SU-DHL-6 (cell line): ENCODE measurements at regions not wholly inside any gene's neighbourhood (a gene's known extent, or its start where the extent isn't known, plus 50 kb on each side); places are given as distances from the start of the nearest gene placed in this dataset.

Experiments
- H2AFZ ChIP-seq: fragments of 200-600 bp; sonication (generic); 2 replicates; pipeline ENCODE4 v1.6.1; 2014; ENCODE audit warnings: low read depth, mild to moderate bottlenecking, moderate library complexity, mixed read lengths, antibody characterized with exemption, low read length; ENCODE audit not compliant: severe bottlenecking
- H3F3A ChIP-seq: fragments of 200-600 bp; shearing (Covaris generic); 2 replicates; pipeline ENCODE4 v1.6.0; 2016; ENCODE audit warnings: antibody characterized with exemption, mild to moderate bottlenecking; ENCODE audit not compliant: insufficient read depth
- H3K27ac ChIP-seq: fragments of 200-600 bp; sonication (generic); 2 replicates; pipeline ENCODE4 v1.5.1; 2016; ENCODE audit warnings: low read depth, mild to moderate bottlenecking, low read length, moderate library complexity, mixed read lengths
- H3K27me3 ChIP-seq: fragments of 200-600 bp; sonication (generic), shearing (Covaris generic); 2 replicates; pipeline ENCODE4 v1.6.0; 2014; ENCODE audit warnings: mild to moderate bottlenecking, low read length
- H3K36me3 ChIP-seq: fragments of 200-600 bp; sonication (generic); 2 replicates; pipeline ENCODE4 v1.6.1; 2014; ENCODE audit warnings: mild to moderate bottlenecking, low read length, mixed read lengths
- H3K4me2 ChIP-seq: fragments of 300-600, 200-600 bp; shearing (Covaris generic), sonication (generic); 2 replicates; pipeline ENCODE4 v1.6.0; 2014; ENCODE audit warnings: low read length, low read depth, mild to moderate bottlenecking; ENCODE audit not compliant: poor library complexity, severe bottlenecking
- H3K4me3 ChIP-seq: fragments of 200-600 bp; sonication (generic); 2 replicates; pipeline ENCODE4 v1.5.1; 2014; ENCODE audit warnings: antibody characterized with exemption, low read length, mild to moderate bottlenecking, mixed read lengths; ENCODE audit not compliant: insufficient read depth, poor library complexity, severe bottlenecking
- H3K79me2 ChIP-seq: fragments of 200-600 bp; sonication (generic); 2 replicates; pipeline ENCODE4 v1.6.1; 2014; ENCODE audit warnings: mild to moderate bottlenecking, low read length, moderate library complexity; ENCODE audit not compliant: insufficient read depth
- H3K9ac ChIP-seq: fragments of 200-600 bp; sonication (generic); 2 replicates; pipeline ENCODE4 v1.7.0; 2014; ENCODE audit warnings: mild to moderate bottlenecking, low read length
- H3K9me2 ChIP-seq: fragments of 200-600 bp; sonication (generic); replicated peaks from 2 replicates; pipeline ENCODE4 v1.6.1; 2014; ENCODE audit warnings: low read length; ENCODE audit not compliant: insufficient read depth
- H3K9me3 ChIP-seq: fragments of 200-600 bp; sonication (generic); 2 replicates; pipeline ENCODE4 v1.6.1; 2014; ENCODE audit warnings: low read length, mixed read lengths; ENCODE audit not compliant: insufficient read depth
- H4K20me1 ChIP-seq: fragments of 200-600 bp; sonication (generic); 2 replicates; pipeline ENCODE4 v1.6.1; 2014; ENCODE audit warnings: low read depth, mild to moderate bottlenecking, antibody characterized with exemption, low read length, moderate library complexity, mixed read lengths
- CTCF ChIP-seq: fragments of 200-600 bp; sonication (generic); IDR thresholded peaks from one replicate; pipeline ENCODE4 v1.5.1; 2017; ENCODE audit warnings: antibody characterized with exemption, mild to moderate bottlenecking, low read length, moderate library complexity; ENCODE audit not compliant: insufficient read depth, poor library complexity, severe bottlenecking
- EZH2phosphoT487 ChIP-seq: fragments of 200-600 bp; sonication (generic), shearing (Covaris generic); conservative IDR thresholded peaks from 2 replicates; pipeline ENCODE4 v1.6.1; 2018; ENCODE audit warnings: mild to moderate bottlenecking, antibody characterized with exemption, low read length, moderate library complexity, mixed read lengths

- Histone ChIP-seq H4K20me1 (no peaks in the 10 kb centered on the region), H2AFZ (no peak overlapping the region), H3K36me3 (no peaks in the 10 kb centered on the region), H3K4me2 (no peak overlapping the region), H3K9me3 (no peaks in the 10 kb centered on the region), H3K27me3 (no peaks in the 10 kb centered on the region), H3K79me2 (no peaks in the 10 kb centered on the region), H3F3A (no peaks in the 10 kb centered on the region), H3K9me2 (no peaks in the 10 kb centered on the region), H3K27ac (no peak overlapping the region), H3K4me3 (no peak overlapping the region), H3K9ac (no peak overlapping the region)
- no peak for TF ChIP-seq EZH2phosphoT487
- no peak for TF ChIP-seq CTCF
Measured at GRCh38 chr5:17929171-17929570, 294.9 kb downstream of the TAF11L14 start.

DNA sequence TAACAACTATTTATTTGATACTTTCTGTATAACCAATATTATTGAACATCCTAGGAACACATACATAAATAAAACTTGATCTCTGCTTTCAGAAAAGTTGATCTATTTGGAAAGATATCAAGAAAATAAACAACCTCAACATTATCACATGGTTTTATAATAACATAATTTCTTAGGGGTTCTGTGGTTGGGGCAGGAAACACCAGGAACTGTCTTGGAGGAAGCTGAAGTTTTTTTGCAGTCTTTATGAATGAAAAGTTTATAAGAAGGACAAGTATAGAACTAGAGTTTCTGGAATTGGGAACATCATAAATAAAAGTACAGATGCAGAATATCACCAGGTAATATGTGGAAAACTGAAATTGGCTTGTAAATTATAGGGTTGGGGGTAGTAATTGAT, 296.1 kb downstream of the TAF11L14 start:
- no peaks in the 10 kb centered on the region for H3F3A ChIP-seq

DNA sequence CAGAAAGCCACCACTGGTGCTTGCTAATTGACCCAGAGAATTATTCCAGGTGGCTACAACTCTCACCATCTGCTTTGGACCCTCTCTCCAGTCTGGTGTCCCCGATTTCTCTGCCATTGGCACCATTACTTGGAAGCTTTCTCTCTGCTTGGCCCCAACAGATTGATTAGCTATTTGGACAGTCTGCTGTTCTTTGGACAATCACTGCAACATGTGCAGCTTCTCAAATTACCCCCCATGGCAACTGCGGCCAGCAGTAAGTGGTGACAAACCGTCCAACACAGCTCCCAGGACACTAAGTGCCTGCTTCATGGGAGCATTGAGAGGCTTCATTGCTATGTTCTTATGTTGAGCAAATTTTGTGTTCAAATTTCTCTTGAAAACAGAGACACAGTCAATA, 309.8 kb downstream of the TAF11L14 start:
- Histone ChIP-seq H3K9ac (no peak overlapping the region), H3K27ac (no peak overlapping the region), H3K4me2 (no peak overlapping the region), H3K27me3 (no peaks in the 10 kb centered on the region), H2AFZ (no peak overlapping the region), H4K20me1 (no peaks in the 10 kb centered on the region), H3K9me2 (no peaks in the 10 kb centered on the region), H3K4me3 (no peak overlapping the region), H3K79me2 (no peaks in the 10 kb centered on the region), H3K36me3 (no peaks in the 10 kb centered on the region), H3K9me3 (no peaks in the 10 kb centered on the region), H3F3A (no peaks in the 10 kb centered on the region)
- TF ChIP-seq CTCF (no peak), EZH2phosphoT487 (no peak)

More for the DNA sequence above, 296.1 kb downstream of the TAF11L14 start:
- no peak overlapping the region for H3K27ac ChIP-seq
- no peaks in the 10 kb centered on the region for H3K9me3 ChIP-seq
- H3K27me3 ChIP-seq = no peaks in the 10 kb centered on the region
- H3K9me2 ChIP-seq = no peaks in the 10 kb centered on the region
- no peak overlapping the region for H3K4me3 ChIP-seq
- H2AFZ ChIP-seq = no peak overlapping the region
- no peaks in the 10 kb centered on the region for H3K36me3 ChIP-seq
- H3K79me2 ChIP-seq = no peaks in the 10 kb centered on the region
- no peak overlapping the region for H3K9ac ChIP-seq
- no peak overlapping the region for H3K4me2 ChIP-seq
- H4K20me1 ChIP-seq = no peaks in the 10 kb centered on the region
- no peak for TF ChIP-seq CTCF
- no peak for TF ChIP-seq EZH2phosphoT487

GRCh38 chr5:17947029-17947428, 312.8 kb downstream of the TAF11L14 start:
- no peaks in the 10 kb centered on the region for H4K20me1 ChIP-seq
- no peak for TF ChIP-seq CTCF
- no peak for TF ChIP-seq EZH2phosphoT487

More at GRCh38 chr5:17947029-17947428, 312.8 kb downstream of the TAF11L14 start:
- no peak overlapping the region for H3K9ac ChIP-seq
- no peak overlapping the region for H3K27ac ChIP-seq
- H3K36me3 ChIP-seq = no peaks in the 10 kb centered on the region
- no peaks in the 10 kb centered on the region for H3F3A ChIP-seq
- no peaks in the 10 kb centered on the region for H3K9me2 ChIP-seq
- no peaks in the 10 kb centered on the region for H3K27me3 ChIP-seq
- H3K9me3 ChIP-seq = no peaks in the 10 kb centered on the region
- no peak overlapping the region for H3K4me2 ChIP-seq
- H3K79me2 ChIP-seq = no peaks in the 10 kb centered on the region
- no peak overlapping the region for H2AFZ ChIP-seq
- no peak overlapping the region for H3K4me3 ChIP-seq
